DOHH2 (cell line): ENCODE measurements at regions not wholly inside any gene's neighbourhood (a gene's known extent, or its start where the extent isn't known, plus 50 kb on each side); places are given as distances from the start of the nearest gene placed in this dataset.
"Not testable (repeated sequence)": the region's sequence is repeated elsewhere in the genome, so short reads cannot be mapped to it uniquely, and the experiment has no call there.

Source experiments
- H3F3A ChIP-seq: fragments of 200-600 bp; sonication (generic), shearing (Covaris generic); 2 replicates; pipeline ENCODE4 v1.6.0; 2016; ENCODE audit warnings: antibody characterized with exemption, mild to moderate bottlenecking; ENCODE audit not compliant: control insufficient read depth, insufficient read depth
- H3K27ac ChIP-seq: fragments of 200-600 bp; sonication (generic); 2 replicates; pipeline ENCODE4 v1.5.1; 2014; ENCODE audit warnings: low read depth, mild to moderate bottlenecking, low read length, moderate library complexity
- H3K27me3 ChIP-seq: fragments of 200-600 bp; sonication (generic); 2 replicates; pipeline ENCODE4 v1.6.1; 2014; ENCODE audit warnings: mild to moderate bottlenecking, low read length, mixed read lengths; ENCODE audit not compliant: control insufficient read depth
- H3K36me3 ChIP-seq: fragments of 200-600 bp; sonication (generic); 2 replicates; pipeline ENCODE4 v1.6.1; 2014; ENCODE audit warnings: mild to moderate bottlenecking, low read length, moderate library complexity, mixed read lengths; ENCODE audit not compliant: control insufficient read depth
- H3K4me1 ChIP-seq: fragments of 200-600 bp; sonication (generic); 2 replicates; pipeline ENCODE4 v1.6.1; 2014; ENCODE audit warnings: mild to moderate bottlenecking, low read length, mixed read lengths; ENCODE audit not compliant: control insufficient read depth
- H3K4me2 ChIP-seq: fragments of 200-600 bp; sonication (generic); 2 replicates; pipeline ENCODE4 v1.6.0; 2014; ENCODE audit warnings: mild to moderate bottlenecking, low read length, moderate library complexity
- H3K4me3 ChIP-seq: fragments of 200-600 bp; sonication (generic); 2 replicates; pipeline ENCODE4 v1.5.1; 2014; ENCODE audit warnings: mild to moderate bottlenecking, low read length, mixed read lengths
- H3K79me2 ChIP-seq: fragments of 200-600 bp; sonication (generic); 2 replicates; pipeline ENCODE4 v1.6.1; 2014; ENCODE audit warnings: mild to moderate bottlenecking, low read length, mixed read lengths; ENCODE audit not compliant: control insufficient read depth
- H3K9me2 ChIP-seq: fragments of 200-600 bp; sonication (generic); replicated peaks from 2 replicates; pipeline ENCODE4 v1.6.1; 2014; ENCODE audit warnings: mild to moderate bottlenecking, low read length, mixed read lengths; ENCODE audit not compliant: control insufficient read depth
- H3K9me3 ChIP-seq: fragments of 200-600 bp; sonication (generic); 2 replicates; pipeline ENCODE4 v1.6.1; 2014; ENCODE audit warnings: antibody characterized with exemption, low read length, mixed read lengths; ENCODE audit not compliant: control insufficient read depth, insufficient read depth
- H4K20me1 ChIP-seq: fragments of 200-600 bp; sonication (generic); 2 replicates; pipeline ENCODE4 v1.6.0; 2014; ENCODE audit warnings: low read depth, mild to moderate bottlenecking, antibody characterized with exemption, low read length, moderate library complexity; ENCODE audit not compliant: control insufficient read depth, insufficient read depth
- CTCF ChIP-seq: fragments of 200-600 bp; sonication (generic); IDR thresholded peaks from one replicate; pipeline ENCODE4 v1.5.1; 2014; ENCODE audit warnings: antibody characterized with exemption, mild to moderate bottlenecking, low read depth, low read length; ENCODE audit not compliant: poor library complexity, severe bottlenecking
- EZH2phosphoT487 ChIP-seq: fragments of 200-600 bp; sonication (generic); IDR thresholded peaks from 2 replicates; pipeline ENCODE4 v1.6.1; 2017; ENCODE audit warnings: borderline replicate concordance, mild to moderate bottlenecking, antibody characterized with exemption, low read length, moderate library complexity, mixed read lengths

- H3K9me2 ChIP-seq, result no peaks in the 10 kb centered on the region
- TF ChIP-seq CTCF, result no peak
- no peak overlapping the region for H3K27ac ChIP-seq
- no peak overlapping the region for H3K4me2 ChIP-seq
- no peaks in the 10 kb centered on the region for H3K9me3 ChIP-seq
- no peaks in the 10 kb centered on the region for H4K20me1 ChIP-seq
- no peaks in the 10 kb centered on the region for H3K79me2 ChIP-seq
- no peaks in the 10 kb centered on the region for H3F3A ChIP-seq
- H3K4me1 ChIP-seq, result no peaks in the 10 kb centered on the region
- H3K36me3 ChIP-seq, result no peaks in the 10 kb centered on the region
- H3K4me3 ChIP-seq, result no peak overlapping the region
- H3K27me3 ChIP-seq, result no peaks in the 10 kb centered on the region
These were observed 659.6 kb upstream of the ANKRD30A start for GRCh38 chr10:36465604-36466379.

GRCh38 chr10:36464291-36464690, 661.1 kb upstream of the ANKRD30A start:
- H3K9me2 ChIP-seq, result no peaks in the 10 kb centered on the region
- no peaks in the 10 kb centered on the region for H3K27me3 ChIP-seq
- H3K4me1 ChIP-seq, result no peaks in the 10 kb centered on the region
- no peaks in the 10 kb centered on the region for H3K79me2 ChIP-seq
- no peaks in the 10 kb centered on the region for H3K36me3 ChIP-seq
- no peaks in the 10 kb centered on the region for H4K20me1 ChIP-seq
- H3K27ac ChIP-seq, result no peak overlapping the region
- TF ChIP-seq EZH2phosphoT487 (no peak), CTCF (no peak)
- H3K9me3 ChIP-seq, result no peaks in the 10 kb centered on the region
- H3K4me2 ChIP-seq, result no peak overlapping the region
- no peaks in the 10 kb centered on the region for H3F3A ChIP-seq
- no peak overlapping the region for H3K4me3 ChIP-seq

GRCh38 chr10:36463390-36463789, 662.0 kb upstream of the ANKRD30A start:
- Histone ChIP-seq H3K9me2 (no peaks in the 10 kb centered on the region), H3K27me3 (no peaks in the 10 kb centered on the region), H3K4me3 (no peak overlapping the region), H3K4me2 (no peak overlapping the region), H3K9me3 (no peaks in the 10 kb centered on the region), H3F3A (no peaks in the 10 kb centered on the region), H3K79me2 (no peaks in the 10 kb centered on the region), H3K4me1 (no peaks in the 10 kb centered on the region), H4K20me1 (no peaks in the 10 kb centered on the region), H3K36me3 (no peaks in the 10 kb centered on the region), H3K27ac (no peak overlapping the region)
- TF ChIP-seq CTCF (no peak), EZH2phosphoT487 (no peak)

- no peaks in the 10 kb centered on the region for H3K36me3 ChIP-seq
- no peaks in the 10 kb centered on the region for H3K9me3 ChIP-seq
- H3K27ac ChIP-seq, result no peak overlapping the region
- H3K4me1 ChIP-seq, result no peaks in the 10 kb centered on the region
- no peaks in the 10 kb centered on the region for H4K20me1 ChIP-seq
- H3K9me2 ChIP-seq, result no peaks in the 10 kb centered on the region
- H3F3A ChIP-seq, result no peaks in the 10 kb centered on the region
- no peaks in the 10 kb centered on the region for H3K79me2 ChIP-seq
- TF ChIP-seq EZH2phosphoT487, result no peak
- no peak for TF ChIP-seq CTCF
- H3K27me3 ChIP-seq, result no peaks in the 10 kb centered on the region
- no peak overlapping the region for H3K4me2 ChIP-seq
- no peak overlapping the region for H3K4me3 ChIP-seq
These were observed 663.2 kb upstream of the ANKRD30A start for GRCh38 chr10:36462194-36462593.

GRCh38 chr10:36458437-36458836, 667.0 kb upstream of the ANKRD30A start:
- H3K4me2 ChIP-seq, H3K27ac ChIP-seq, H4K20me1 ChIP-seq, H3K79me2 ChIP-seq, H3K4me3 ChIP-seq, H3K4me1 ChIP-seq, H3K27me3 ChIP-seq, H3F3A ChIP-seq, H3K9me2 ChIP-seq, H3K9me3 ChIP-seq, H3K36me3 ChIP-seq: not testable (repeated sequence)
